IPS-NIHi11 (cell line): ENCODE measurements at regions not wholly inside any gene's neighbourhood (a gene's known extent, or its start where the extent isn't known, plus 50 kb on each side); places are given as distances from the start of the nearest gene placed in this dataset.
"Not testable (repeated sequence)": the region's sequence is repeated elsewhere in the genome, so short reads cannot be mapped to it uniquely, and the experiment has no call there.

ENCODE experiments used
- DNase-seq: peaks from one replicate; pipeline ENCODE4 v3.0.0; 2012; ENCODE audit warnings: mixed read lengths, low spot score

GRCh38 chr13:106095919-106096318 is 439.5 kb downstream of the EFNB2 start:
- no peak for DNase-seq

DNA sequence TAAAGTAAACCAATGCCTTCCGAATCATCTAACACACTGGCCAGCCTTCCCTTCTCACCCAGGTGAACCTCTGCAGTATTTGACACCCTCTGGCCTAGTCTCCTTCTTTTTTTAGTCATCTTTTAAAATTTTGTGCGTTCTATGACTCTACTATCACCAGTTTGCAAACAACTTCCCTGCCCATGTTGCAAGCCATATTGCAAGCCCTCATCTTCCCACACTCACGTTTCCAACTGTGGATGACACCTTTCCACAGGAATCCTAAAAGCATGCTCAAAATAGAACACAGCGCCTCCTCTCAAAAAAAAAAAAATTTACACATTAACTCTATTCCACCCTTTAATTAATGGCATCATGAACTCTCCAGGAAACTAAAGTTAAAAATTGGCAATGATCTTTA is 440.1 kb downstream of the EFNB2 start:
- DNase-seq: no peak

DNA sequence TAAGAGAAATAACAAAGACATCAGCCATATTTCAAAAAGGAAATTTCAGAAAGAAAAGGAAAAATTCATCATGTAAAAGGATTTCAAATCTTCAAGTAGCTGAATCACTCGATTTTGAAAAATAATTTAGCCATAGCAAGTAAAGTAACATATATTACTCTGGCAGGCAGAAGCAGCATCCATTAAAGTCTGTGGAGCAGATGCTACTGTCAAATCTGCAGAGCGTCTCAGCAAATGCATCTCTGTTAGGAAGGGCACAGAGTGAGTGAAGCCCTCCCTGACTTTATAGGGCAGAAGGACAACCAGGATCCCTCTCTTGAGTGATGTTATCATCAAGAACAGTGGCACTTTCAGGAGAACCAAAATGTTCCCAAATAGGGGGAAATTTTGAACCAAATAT is 445.5 kb downstream of the EFNB2 start:
- DNase-seq: no peak

GRCh38 chr13:106089261-106089980 is 446.0 kb downstream of the EFNB2 start:
- DNase-seq: no peak

DNA sequence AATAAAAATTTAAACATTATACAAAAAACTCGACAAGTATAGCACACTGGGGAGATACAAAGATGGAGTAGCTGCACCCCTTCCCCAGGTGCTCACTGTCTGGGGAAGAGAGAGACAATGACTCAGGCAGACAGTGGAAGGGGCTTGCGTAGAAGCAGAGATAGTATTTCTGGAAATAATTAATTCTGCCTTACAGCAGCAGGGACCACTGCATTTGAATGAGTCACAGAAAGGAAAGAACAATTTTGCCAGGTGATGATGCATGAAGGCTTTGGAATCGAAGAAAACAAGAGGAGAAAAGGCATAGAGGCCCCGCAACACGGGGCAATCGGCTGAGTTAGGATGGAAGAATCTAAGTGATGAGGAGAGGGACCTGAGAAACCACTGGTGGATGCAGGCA is 447.4 kb downstream of the EFNB2 start:
- DNase-seq: no peak

DNA sequence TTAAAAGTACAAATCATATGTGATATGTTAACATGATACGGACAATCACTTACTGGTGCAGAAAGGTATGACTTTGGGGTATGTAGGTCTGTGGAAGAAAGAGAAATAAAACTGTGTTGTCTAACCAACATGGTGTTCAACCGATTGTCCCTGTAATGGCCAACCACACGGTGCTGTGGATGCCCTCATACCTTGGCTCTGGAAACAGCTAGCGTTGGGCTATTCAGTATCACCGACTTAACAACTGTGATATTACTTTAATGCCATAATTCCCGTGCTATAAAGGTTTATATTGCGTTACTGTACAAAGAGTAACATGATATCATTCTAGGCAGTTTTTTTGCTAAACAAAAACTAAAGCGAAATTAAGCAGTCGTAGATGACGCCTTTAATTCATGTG is 448.3 kb downstream of the EFNB2 start:
- DNase-seq: no peak

DNA sequence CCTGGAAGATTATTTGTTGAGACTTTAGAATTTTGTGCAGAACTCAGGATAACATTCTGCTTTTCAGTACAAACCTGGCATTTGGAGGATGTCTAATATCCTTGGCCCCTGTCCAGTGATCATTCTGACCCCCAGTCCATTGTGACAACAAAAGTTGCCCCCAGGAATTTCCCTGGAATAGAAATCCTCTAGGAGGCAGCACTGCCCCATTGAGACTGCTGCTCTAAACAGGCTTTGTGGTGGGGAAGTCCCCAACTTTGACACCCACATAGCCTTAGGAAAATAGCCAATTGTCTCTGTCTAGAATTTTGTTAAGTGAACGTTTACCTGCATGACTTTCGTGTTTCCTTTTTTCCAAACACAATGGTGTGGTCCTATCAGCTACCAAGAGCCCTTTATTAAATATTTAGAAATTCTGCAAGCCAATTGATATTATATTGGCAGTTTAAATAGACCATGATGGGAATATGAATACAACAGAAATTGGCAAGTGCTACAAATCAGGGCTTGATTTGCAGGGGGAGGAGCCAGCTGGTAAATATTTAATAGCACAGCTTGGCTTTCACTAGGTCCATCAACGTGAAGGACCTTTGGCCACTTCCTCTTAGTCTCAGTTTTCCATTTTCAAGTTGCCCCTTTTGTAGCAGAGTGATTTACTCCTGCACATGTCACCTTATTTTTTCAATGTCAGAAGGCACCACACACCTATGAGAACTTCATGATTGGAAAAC is 451.7 kb downstream of the EFNB2 start:
- DNase-seq: peak; percentile 56

DNA sequence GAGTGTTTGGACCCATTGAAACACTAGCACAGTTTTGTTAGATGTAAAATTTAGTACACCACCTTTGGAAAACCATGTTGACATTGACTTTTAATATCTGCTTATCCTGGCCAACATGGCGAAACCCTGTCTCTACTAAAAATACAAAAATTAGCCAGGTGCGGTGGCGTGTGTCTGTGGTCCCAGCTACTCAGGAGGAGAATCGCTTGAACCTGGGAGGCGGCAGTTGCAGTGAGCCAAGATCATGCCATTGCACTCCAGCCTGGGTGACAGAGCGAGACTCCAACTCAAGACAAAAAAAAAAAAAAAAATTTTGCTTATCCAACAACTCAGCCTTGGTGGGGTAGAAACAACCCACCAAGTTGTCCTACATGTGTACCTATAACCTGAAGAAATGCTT is 454.2 kb downstream of the EFNB2 start:
- not testable (repeated sequence) for DNase-seq

GRCh38 chr13:106078191-106078590 is 457.3 kb downstream of the EFNB2 start:
- DNase-seq: no peak

DNA sequence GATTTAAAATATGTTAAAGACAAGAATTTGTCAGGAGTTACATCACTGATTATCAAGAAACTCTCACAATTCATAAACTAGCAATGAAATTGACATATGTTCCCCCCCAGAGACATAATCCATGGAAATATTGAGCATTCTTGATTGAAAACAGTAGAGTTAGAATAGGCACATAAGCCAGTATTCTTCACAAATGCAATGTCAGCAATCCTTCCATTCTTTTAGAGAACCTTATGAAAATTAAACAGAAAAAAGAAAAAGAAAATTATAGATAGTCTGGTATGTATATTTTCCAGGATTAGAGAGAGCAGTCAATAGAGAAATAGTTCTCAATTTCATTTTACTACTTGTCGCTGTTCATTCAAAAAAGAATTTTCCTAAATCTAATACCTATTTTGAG is 458.4 kb downstream of the EFNB2 start:
- no peak for DNase-seq

DNA sequence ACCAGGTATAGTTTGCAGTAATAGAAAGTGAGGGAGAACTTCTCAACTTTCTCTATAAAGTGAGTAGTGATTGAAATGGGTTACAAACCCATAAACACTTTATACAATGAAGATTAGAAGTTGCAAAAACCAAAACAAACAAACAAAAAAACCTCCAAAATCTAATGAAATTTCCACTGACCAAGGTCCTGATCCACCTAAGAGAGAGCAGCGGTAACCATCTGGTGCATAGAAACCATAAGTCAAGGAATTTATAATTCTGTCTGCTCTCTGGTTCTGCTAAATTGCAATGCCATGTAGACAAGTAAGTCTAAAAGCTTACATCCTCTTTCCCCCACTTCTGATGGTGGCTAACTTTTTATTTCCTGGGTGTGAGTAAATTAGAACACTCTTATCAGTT is 463.4 kb downstream of the EFNB2 start:
- no peak for DNase-seq

DNA sequence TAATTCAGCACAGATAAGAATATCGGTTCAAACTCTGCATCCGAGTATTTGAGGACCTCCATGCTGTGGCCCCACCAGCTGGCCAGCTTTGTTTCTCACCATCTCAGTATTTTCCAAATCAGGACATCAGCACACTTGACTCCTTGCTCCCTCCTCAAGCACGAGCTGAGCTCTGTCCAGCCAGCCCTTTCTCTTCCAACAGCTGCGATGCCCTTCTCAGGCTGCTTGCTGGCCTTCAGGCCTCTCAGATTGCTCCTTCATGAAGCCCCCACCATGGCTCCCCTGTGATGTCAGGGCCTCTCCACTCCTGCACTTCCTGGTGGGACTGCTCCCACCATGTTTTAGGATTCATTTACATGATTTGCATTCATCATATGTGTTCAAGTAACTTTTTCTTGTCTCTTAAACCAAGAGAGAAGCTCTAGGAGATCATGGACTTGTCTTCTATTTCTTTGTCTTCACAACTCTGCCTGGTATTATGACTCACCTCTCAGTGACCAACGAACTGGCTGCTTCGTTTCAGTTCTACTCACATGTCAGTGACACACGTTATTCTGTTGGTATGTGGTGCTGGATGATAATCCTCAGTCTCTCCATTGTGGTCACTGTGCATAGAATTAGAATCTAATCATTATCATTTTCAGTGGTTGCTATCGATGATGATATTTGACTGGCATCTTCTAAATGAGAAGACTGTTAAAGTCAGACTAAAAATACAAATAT is 471.7 kb downstream of the EFNB2 start:
- no peak for DNase-seq

DNA sequence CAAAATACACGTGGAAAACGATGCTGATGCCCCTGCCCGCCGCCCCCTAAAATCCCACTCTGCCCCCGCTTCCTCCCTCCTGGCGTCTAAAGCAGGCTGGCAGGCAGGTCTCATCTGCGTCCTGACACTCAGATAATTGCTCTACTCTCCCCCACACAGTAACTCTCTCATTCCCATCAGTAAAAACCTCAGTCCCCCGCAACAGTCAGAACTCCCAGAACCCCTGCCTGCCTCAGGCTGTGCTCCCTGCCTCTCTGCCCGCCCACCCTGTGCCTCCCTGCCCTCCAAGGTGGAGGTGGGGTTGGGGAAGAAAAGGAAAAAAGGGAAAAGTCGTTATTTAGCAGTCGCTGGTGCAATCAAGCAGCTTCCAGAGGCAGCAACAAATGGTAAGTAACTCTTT is 473.7 kb downstream of the EFNB2 start:
- DNase-seq: no peak

GRCh38 chr13:106056851-106057250 is 478.6 kb downstream of the EFNB2 start:
- no peak for DNase-seq

GRCh38 chr13:106052200-106052767 is 483.2 kb downstream of the EFNB2 start:
- peak; percentile 15 for DNase-seq

DNA sequence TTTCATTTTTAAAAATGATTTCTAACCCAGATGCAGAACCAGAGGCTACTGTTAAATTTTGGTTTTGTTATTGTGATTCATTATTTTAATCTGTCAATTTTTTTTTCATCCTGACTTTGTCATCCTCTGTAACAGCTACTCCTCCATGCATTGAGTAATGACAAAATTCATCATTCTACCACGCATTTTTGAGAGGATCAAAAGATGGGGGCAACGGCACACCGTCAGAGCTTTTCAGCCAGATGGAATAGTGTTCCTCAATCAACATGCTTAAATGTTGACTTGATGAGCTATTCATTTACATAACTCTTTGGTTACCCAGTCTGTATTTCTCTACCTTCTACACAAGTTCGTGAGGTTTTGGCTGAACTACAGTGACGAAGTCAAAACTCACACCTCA is 486.3 kb downstream of the EFNB2 start:
- DNase-seq: no peak

GRCh38 chr13:106048386-106048785 is 487.1 kb downstream of the EFNB2 start:
- DNase-seq: no peak

GRCh38 chr13:106047859-106048258 is 487.6 kb downstream of the EFNB2 start:
- DNase-seq: no peak

GRCh38 chr13:106042996-106043581 is 492.4 kb downstream of the EFNB2 start:
- DNase-seq: no peak

- no peak for DNase-seq
These were observed 494.0 kb downstream of the EFNB2 start for GRCh38 chr13:106041445-106041844.

DNA sequence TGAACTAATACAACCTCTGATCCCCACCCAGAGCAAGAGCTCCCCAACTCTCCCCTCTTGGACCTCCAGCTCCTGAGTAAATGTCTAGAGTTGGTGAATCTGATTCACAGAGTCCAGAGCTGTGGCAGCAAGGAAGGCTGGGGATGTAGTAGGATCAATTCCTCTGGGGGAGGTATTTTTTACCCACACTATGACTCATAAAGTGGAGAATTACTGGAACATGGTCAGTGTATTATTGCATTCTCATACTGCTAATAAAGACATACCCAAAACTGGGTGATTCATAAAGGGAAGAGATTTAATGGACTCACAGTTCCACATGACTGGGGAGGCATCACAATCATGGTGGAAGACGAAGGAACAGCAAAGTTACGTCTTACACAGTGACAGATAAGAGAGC is 496.7 kb downstream of the EFNB2 start:
- no peak for DNase-seq

DNA sequence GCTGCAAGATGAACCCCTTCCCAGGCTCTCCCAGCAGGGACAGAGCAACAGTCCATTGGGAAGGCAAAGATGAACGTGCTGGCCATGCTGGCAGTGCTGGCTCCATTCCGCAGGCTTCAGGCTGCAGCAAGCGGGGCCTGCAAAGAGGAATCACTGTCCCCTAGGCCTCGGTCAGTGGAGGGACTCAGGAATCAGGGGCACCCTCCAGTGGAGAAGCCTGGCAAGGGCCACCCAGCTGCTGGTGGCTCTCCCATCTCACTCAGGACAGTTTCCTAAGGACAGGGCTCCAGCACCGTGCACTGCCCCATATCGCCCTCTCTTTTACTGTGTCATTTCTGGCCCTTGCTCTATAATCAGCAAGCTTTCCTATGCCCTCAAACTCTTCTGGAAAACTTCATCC is 498.6 kb downstream of the EFNB2 start:
- DNase-seq: peak; percentile 25
